ENCODE measurements at regions not wholly inside any gene's neighbourhood (a gene's known extent, or its start where the extent isn't known, plus 50 kb on each side); places are given as distances from the start of the nearest gene placed in this dataset.

DNA sequence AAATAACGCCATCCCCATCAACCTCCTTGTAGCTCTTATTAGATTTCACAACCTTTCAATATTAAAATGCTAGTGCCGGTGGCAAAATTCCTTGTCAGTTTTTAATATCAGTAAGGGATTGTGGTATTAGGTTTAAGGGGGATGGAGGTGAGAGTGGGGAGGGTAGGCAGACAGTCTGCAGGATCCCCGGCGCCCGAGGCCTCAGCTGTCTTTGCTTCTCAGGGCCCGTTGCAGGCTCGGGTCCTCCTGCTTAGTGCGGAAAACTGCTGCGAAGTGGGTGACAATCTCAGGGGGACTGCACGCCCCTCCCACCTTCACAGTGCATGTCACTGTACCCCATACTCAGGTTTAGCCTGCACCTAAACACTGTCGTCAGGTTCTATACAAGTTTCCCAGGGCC is 274.3 kb upstream of the PODXL start:
- TF ChIP-seq POLR2AphosphoS5 (IDR thresholded peaks at IDR 0.05; ENCODE audit: borderline replicate concordance, low read depth, low read length) (no peak), EZH2 (IDR thresholded peaks at IDR 0.05) (no peak), FOXP2 (optimal IDR thresholded peaks at IDR 0.05; ENCODE audit: control extremely low read depth, extremely low read length, insufficient read depth) (no peak)
